H1 (cell line): ENCODE measurements at regions not wholly inside any gene's neighbourhood (a gene's known extent, or its start where the extent isn't known, plus 50 kb on each side); places are given as distances from the start of the nearest gene placed in this dataset.
A peak's percentile ranks its signal among the peaks of the same experiment; 100 is the strongest.

Source experiments
- CTCF ChIA-PET: fragments of 300-600 bp; sonication (Branson Sonifier 250); formaldehyde crosslinking; loops from one replicate; lab custom pipeline; 2021; ENCODE audit not compliant: partially characterized antibody; lab: Charles Lee
- POLR2A ChIA-PET: fragments of 300-600 bp; sonication (Branson Sonifier 250); formaldehyde crosslinking; loops from one replicate; lab custom pipeline; 2021; ENCODE audit warnings: inconsistent platforms; ENCODE audit not compliant: partially characterized antibody; lab: Charles Lee
- DNase-seq, 2 experiments: peaks; one replicate each; pipeline versions ENCODE4 v3.0.0 to v3.0.0-alpha.2; 2010 to 2022; ENCODE audit warnings: low spot score in 2 of 2, low read depth in 1 of 2, mixed read lengths in 1 of 2
- FAIRE-seq: peaks from 2 replicates; lab custom pipeline; 2011; peaks lifted over from hg19 to GRCh38; lab: Jason Lieb, UNC
- H2AFZ ChIP-seq: 2 replicates; pipeline ENCODE4 v1.8.1; 2012; ENCODE audit warnings: low read length, inconsistent platforms
- H2AK5ac ChIP-seq: 2 replicates; pipeline ENCODE4 v1.6.1; 2013; ENCODE audit warnings: low read depth, low read length
- H2BK120ac ChIP-seq: replicated peaks from 2 replicates; pipeline ENCODE3; 2013; ENCODE audit warnings: low read depth, low read length, inconsistent platforms
- H2BK12ac ChIP-seq: 2 replicates; pipeline ENCODE4 v1.6.1; 2013; ENCODE audit warnings: low read depth, low read length
- H2BK15ac ChIP-seq: 2 replicates; pipeline ENCODE4 v1.6.1; 2013; ENCODE audit warnings: low read length
- H2BK20ac ChIP-seq: 2 replicates; pipeline ENCODE4 v1.6.1; 2013; ENCODE audit warnings: low read length
- H2BK5ac ChIP-seq: 2 replicates; pipeline ENCODE4 v1.6.1; 2013; ENCODE audit warnings: low read depth, low read length
- H3K14ac ChIP-seq: 2 replicates; pipeline ENCODE4 v1.6.1; 2013; ENCODE audit warnings: inconsistent platforms; ENCODE audit not compliant: insufficient read length
- H3K18ac ChIP-seq: 2 replicates; pipeline ENCODE4 v1.6.1; 2013; ENCODE audit warnings: low read length; ENCODE audit errors: extremely low read depth
- H3K23ac ChIP-seq: 2 replicates; pipeline ENCODE4 v1.6.1; 2013; ENCODE audit warnings: inconsistent platforms; ENCODE audit not compliant: insufficient read length
- H3K23me2 ChIP-seq: 2 replicates; pipeline ENCODE4 v1.6.1; 2013; ENCODE audit warnings: low read depth, low read length
- H3K27ac ChIP-seq: 2 replicates; pipeline ENCODE4 v1.6.1; 2011; ENCODE audit warnings: low read depth, low read length, inconsistent platforms
- H3K27me3 ChIP-seq, 4 experiments: replicated peaks in 1 of 4; 1 replicate in 1 of 4; 2 replicates in 3 of 4; pipeline versions ENCODE4 v1.6.1 to v1.8.1; 2011 to 2013; ENCODE audit warnings: low read length in 3 of 4, mild to moderate bottlenecking in 3 of 4, inconsistent platforms in 2 of 4, mixed read lengths in 2 of 4, moderate library complexity in 1 of 4; ENCODE audit not compliant: control insufficient read depth in 3 of 4, insufficient read depth in 3 of 4; ENCODE audit errors: extremely low read depth in 1 of 4
- H3K36me3 ChIP-seq, 4 experiments: 2 replicates each; pipeline versions ENCODE4 v1.6.1 to v1.8.1; 2011 to 2013; ENCODE audit warnings: mild to moderate bottlenecking in 4 of 4, low read length in 3 of 4, moderate library complexity in 2 of 4, control low read depth in 1 of 4, inconsistent platforms in 1 of 4; ENCODE audit not compliant: insufficient read depth in 4 of 4, control insufficient read depth in 2 of 4
- H3K4ac ChIP-seq: replicated peaks from 2 replicates; pipeline ENCODE3; 2013; ENCODE audit warnings: low read length, low read depth, mixed read lengths, inconsistent platforms; ENCODE audit not compliant: insufficient read length
- H3K4me1 ChIP-seq, 4 experiments: replicated peaks in 1 of 4; 1 replicate in 1 of 4; 2 replicates in 3 of 4; pipeline versions ENCODE4 v1.6.1 to v1.8.1; 2011 to 2013; ENCODE audit warnings: low read length in 3 of 4, inconsistent platforms in 2 of 4, mixed read lengths in 1 of 4; ENCODE audit not compliant: insufficient read depth in 4 of 4, control insufficient read depth in 3 of 4
- H3K4me2 ChIP-seq, 2 experiments: 2 replicates each; pipeline versions ENCODE4 v1.6.1 to v1.8.1; 2011 to 2013; ENCODE audit warnings: low read depth in 2 of 2, low read length in 2 of 2, control low read depth in 1 of 2, inconsistent platforms in 1 of 2, mild to moderate bottlenecking in 1 of 2; ENCODE audit not compliant: insufficient read depth in 1 of 2
- H3K4me3 ChIP-seq, 4 experiments: fragments of 200-600, 300-600 bp in 1 of 4; sonication (generic), shearing (Covaris generic), sonication (Bioruptor Twin) in 1 of 4; 2 replicates each; pipeline versions ENCODE4 v1.5.1 to v1.8.1; 2011 to 2016; ENCODE audit warnings: low read length in 4 of 4, low read depth in 3 of 4, control low read depth in 2 of 4, inconsistent platforms in 2 of 4, mild to moderate bottlenecking in 2 of 4, mixed read lengths in 1 of 4, moderate library complexity in 1 of 4; ENCODE audit not compliant: insufficient read depth in 2 of 4; ENCODE audit errors: extremely low read depth in 1 of 4
- H3K56ac ChIP-seq: replicated peaks from 2 replicates; pipeline ENCODE3; 2013; ENCODE audit warnings: low read depth, mild to moderate bottlenecking, mixed read lengths, low read length, inconsistent platforms; ENCODE audit not compliant: insufficient read length
- H3K79me1 ChIP-seq: 2 replicates; pipeline ENCODE4 v1.6.1; 2013; ENCODE audit warnings: low read depth, low read length, control low read depth
- H3K79me2 ChIP-seq, 2 experiments: 2 replicates each; pipeline versions ENCODE4 v1.6.1 to v1.8.1; 2012 to 2013; ENCODE audit warnings: low read length in 2 of 2, mild to moderate bottlenecking in 2 of 2, inconsistent platforms in 1 of 2; ENCODE audit not compliant: insufficient read depth in 2 of 2, control insufficient read depth in 1 of 2
- H3K9ac ChIP-seq, 4 experiments: replicated peaks in 1 of 4; 1 replicate in 1 of 4; 2 replicates in 3 of 4; pipeline versions ENCODE4 v1.6.1 to v1.8.1; 2011 to 2013; ENCODE audit warnings: low read depth in 3 of 4, low read length in 3 of 4, control low read depth in 2 of 4, mild to moderate bottlenecking in 2 of 4, moderate library complexity in 2 of 4, inconsistent platforms in 1 of 4; ENCODE audit errors: extremely low read depth in 1 of 4
- H3K9me3 ChIP-seq, 2 experiments: 2 replicates each; pipeline versions ENCODE4 v1.6.1 to v1.8.1; 2012 to 2013; ENCODE audit warnings: mild to moderate bottlenecking in 2 of 2, moderate library complexity in 2 of 2, control low read depth in 1 of 2, inconsistent platforms in 1 of 2, low read depth in 1 of 2, low read length in 1 of 2, mixed read lengths in 1 of 2; ENCODE audit not compliant: insufficient read depth in 2 of 2
- H4K20me1 ChIP-seq, 2 experiments: replicated peaks in 1 of 2; 2 replicates each; pipeline versions ENCODE3 to v1.8.1; 2011 to 2013; ENCODE audit warnings: inconsistent platforms in 2 of 2, low read length in 2 of 2, mild to moderate bottlenecking in 1 of 2; ENCODE audit not compliant: insufficient read depth in 2 of 2, control insufficient read depth in 1 of 2
- H4K5ac ChIP-seq: 2 replicates; pipeline ENCODE4 v1.6.1; 2013; ENCODE audit warnings: low read length, low read depth, mixed read lengths, inconsistent platforms; ENCODE audit not compliant: insufficient read length
- H4K8ac ChIP-seq: 2 replicates; pipeline ENCODE4 v1.8.0; 2013; ENCODE audit warnings: mild to moderate bottlenecking, moderate library complexity, low read length, inconsistent platforms; ENCODE audit not compliant: insufficient read depth; ENCODE audit errors: extremely low read depth
- H4K91ac ChIP-seq: replicated peaks from 2 replicates; pipeline ENCODE3; 2013; ENCODE audit warnings: low read length, mixed read lengths, inconsistent platforms; ENCODE audit not compliant: insufficient read length
- E2F6 ChIP-seq: IDR thresholded peaks from 2 replicates; pipeline ENCODE4 v1.6.1; 2012; ENCODE audit warnings: inconsistent platforms
- TEAD4 ChIP-seq: IDR thresholded peaks from 2 replicates; pipeline ENCODE4 v1.6.1; 2012; ENCODE audit warnings: low read depth, low read length, inconsistent platforms, mixed read lengths
- WGBS, 2 experiments: shearing (Covaris generic) in 1 of 2; methylation state at CpG; one replicate each; pipeline versions ENCODE4 v1.1.6 to v1.1.7; 2013 to 2015; ENCODE audit warnings: low lambda C conversion rate in 2 of 2, mixed read lengths in 2 of 2, inconsistent platforms in 1 of 2, low coverage in 1 of 2, missing lambda C conversion rate in 1 of 2; ENCODE audit not compliant: insufficient replicate concordance in 2 of 2, insufficient coverage in 1 of 2, insufficient read length in 1 of 2; ENCODE audit errors: extremely low coverage in 1 of 2, missing lambda C conversion rate in 1 of 2; 5-methylcytosine and 5-hydroxymethylcytosine counted together

DNA sequence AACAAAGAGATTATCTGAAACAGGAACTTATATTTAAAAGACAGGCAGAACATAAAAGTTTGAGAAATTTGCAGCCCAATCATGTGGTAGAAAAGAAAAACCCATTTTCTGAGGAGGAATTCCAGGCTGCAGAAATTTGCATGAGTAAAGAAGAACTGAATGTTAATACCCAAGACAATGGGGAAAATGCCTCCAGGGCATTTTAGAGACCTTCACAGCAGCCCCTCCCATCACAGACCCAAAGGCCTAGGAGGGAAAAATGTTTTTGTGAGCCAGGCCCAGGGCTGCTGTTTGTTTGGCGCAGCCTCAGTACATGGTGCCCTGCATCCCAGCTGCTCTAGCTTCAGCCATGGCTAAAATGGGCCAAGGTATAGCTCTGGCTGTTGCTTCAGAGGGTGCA is 554.3 kb upstream of the CHRM3 start:
- Histone ChIP-seq H4K5ac (no peak overlapping the region), H3K79me1 (no peaks in the 10 kb centered on the region), H4K91ac (no peak overlapping the region), H2BK12ac (no peak overlapping the region), H3K4ac (no peak overlapping the region), H2AFZ (no peak overlapping the region), H2BK15ac (no peak overlapping the region), H3K4me3 (no peak overlapping the region), H3K36me3 (no peaks in the 10 kb centered on the region), H3K9me3 (peaks cover 8 to 19% of the 10 kb centered on the region in 2 experiments), H3K14ac (no peak overlapping the region), H3K79me2 (no peaks in the 10 kb centered on the region), H2BK120ac (no peak overlapping the region), H2BK5ac (no peak overlapping the region), H3K27me3 (peaks cover 0 to 3% (median 0%) of the 10 kb centered on the region in 4 experiments; a peak in 1 of 7 replicates), H3K4me1 (no peaks in the 10 kb centered on the region), H3K4me2 (no peak overlapping the region), H3K23ac (no peak overlapping the region), H3K56ac (no peak overlapping the region), H3K23me2 (no peaks in the 10 kb centered on the region), H3K9ac (no peak overlapping the region), H4K8ac (no peak overlapping the region), H2BK20ac (no peak overlapping the region), H3K27ac (no peak overlapping the region), H4K20me1 (no peaks in the 10 kb centered on the region), H2AK5ac (no peak overlapping the region), H3K18ac (no peak overlapping the region)
- ChIA-PET CTCF (interaction anchor here (0.9 kb wide), 1 partner anchor 10 kb away, joined by 3 read pairs; no protein-coding TSS in a partner anchor), POLR2A (no interaction called here)
- WGBS, 2 experiments, result 100% methylated on average over 1 of the region's 1 CpG; no CpG with 5 or more reads in 1 of the 2 experiments
- no peak for DNase-seq
- TF ChIP-seq TEAD4 (peak; percentile 33; the same call in 1 of the 2 replicates), E2F6 (no peak)
- peak; percentile 58 for FAIRE-seq
